ENCODE measurements at regions not wholly inside any gene's neighbourhood (a gene's known extent, or its start where the extent isn't known, plus 50 kb on each side); places are given as distances from the start of the nearest gene placed in this dataset.

DNA sequence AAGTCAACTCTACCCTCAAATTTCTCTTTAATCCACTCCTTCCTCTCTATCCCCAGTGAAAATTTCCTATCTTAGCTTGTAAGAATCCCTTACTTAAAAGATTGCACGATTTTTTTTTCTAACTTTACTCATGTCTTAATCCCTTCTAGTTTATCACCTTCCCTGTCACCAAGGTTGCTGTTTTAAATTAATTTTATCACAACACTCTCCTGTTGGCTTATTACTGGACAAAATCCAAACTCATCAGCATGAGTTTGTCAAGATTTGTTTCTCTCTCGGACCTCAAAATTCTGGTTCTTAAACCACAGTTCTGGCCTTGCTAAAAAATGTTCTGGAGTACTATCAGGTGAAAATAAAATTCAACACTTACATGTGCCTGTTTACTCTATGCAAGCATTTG is 959.1 kb upstream of the SLC10A2 start:
- Histone ChIP-seq H3K27me3 (no peaks in the 10 kb centered on the region), H3K9me3 (no peaks in the 10 kb centered on the region), H3K4me1 (no peaks in the 10 kb centered on the region), H3K27ac (no peak overlapping the region), H3K4me3 (no peak overlapping the region), H3K36me3 (no peaks in the 10 kb centered on the region)
- intact Hi-C loops (cut with DNase I; ENCODE audit: low total_unique reads): no loop called here
- TF ChIP-seq, protein P1, sequence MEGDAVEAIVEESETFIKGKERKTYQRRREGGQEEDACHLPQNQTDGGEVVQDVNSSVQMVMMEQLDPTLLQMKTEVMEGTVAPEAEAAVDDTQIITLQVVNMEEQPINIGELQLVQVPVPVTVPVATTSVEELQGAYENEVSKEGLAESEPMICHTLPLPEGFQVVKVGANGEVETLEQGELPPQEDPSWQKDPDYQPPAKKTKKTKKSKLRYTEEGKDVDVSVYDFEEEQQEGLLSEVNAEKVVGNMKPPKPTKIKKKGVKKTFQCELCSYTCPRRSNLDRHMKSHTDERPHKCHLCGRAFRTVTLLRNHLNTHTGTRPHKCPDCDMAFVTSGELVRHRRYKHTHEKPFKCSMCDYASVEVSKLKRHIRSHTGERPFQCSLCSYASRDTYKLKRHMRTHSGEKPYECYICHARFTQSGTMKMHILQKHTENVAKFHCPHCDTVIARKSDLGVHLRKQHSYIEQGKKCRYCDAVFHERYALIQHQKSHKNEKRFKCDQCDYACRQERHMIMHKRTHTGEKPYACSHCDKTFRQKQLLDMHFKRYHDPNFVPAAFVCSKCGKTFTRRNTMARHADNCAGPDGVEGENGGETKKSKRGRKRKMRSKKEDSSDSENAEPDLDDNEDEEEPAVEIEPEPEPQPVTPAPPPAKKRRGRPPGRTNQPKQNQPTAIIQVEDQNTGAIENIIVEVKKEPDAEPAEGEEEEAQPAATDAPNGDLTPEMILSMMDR (IDR thresholded peaks at IDR 0.05): no peak
- no peak for DNase-seq

DNA sequence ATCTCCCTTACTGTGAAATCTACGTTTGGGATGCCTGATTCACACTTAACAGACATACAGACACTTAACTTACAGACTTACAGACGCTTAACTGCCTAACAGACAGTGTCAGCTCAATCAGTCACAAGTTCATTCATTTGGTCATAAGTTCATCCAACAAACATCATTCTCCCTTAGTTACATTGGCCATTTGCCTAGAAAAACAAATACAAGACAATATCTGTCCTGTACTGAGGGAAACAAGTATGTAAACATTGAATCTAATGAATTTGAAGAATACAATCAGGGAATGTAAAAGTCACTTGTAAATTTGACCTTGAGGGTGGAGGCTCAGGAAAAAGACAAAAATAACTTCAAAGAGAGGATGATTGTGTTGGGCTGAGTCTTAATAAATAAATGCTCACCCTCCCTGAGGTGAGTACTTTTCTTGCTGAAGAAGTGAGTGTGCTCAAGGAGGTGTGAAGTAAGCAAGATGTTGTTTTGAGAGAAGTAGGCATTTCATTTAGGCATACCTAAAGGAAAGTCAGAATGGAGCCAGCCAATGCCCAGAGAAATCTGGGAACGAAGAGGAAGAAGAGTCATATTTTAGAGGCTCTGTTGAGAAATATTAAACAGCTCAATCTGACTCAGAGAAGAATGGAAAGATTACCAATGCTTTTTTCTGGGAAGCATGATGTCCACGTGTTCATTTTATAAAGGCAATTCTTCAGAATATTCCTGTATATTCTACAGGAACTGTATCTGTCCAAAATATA is 958.4 kb upstream of the SLC10A2 start:
- no peak for DNase-seq
- H3K36me3 ChIP-seq: no peaks in the 10 kb centered on the region
- no peaks in the 10 kb centered on the region for H3K9me3 ChIP-seq
- TF ChIP-seq, protein P1 (IDR thresholded peaks at IDR 0.05): no peak
- H3K27ac ChIP-seq: no peak overlapping the region
- H3K4me3 ChIP-seq: no peak overlapping the region
- H3K4me1 ChIP-seq: no peaks in the 10 kb centered on the region
- intact Hi-C loops (cut with DNase I; ENCODE audit: low total_unique reads): no loop called here
- no peaks in the 10 kb centered on the region for H3K27me3 ChIP-seq

DNA sequence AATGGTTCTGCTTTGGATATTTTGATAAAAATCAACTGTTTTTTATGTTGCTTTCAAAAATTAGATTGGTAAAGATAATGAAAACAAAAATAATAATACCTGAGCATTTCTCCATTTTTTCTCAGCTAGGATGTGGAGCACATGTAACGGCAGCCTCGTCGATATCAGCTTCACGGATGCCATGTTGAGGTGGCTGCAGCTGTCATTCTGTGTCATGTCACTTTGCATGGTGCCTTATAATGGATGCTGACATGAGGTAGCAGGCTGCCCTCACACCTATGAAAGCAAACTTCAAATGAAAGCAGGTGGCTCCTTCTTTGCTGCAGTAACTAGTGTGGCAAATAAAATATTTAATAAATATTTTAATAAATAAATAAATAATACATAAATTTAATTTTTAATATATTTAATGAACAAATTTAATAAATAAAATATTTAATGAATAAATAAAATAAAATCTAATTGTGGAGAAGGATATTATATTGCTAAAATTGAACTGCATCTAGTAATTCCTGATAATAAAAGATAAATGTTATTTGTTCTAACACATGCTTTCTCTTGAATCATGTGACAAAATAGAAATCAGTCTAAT is 955.7 kb upstream of the SLC10A2 start:
- no peaks in the 10 kb centered on the region for H3K9me3 ChIP-seq
- DNase-seq: no peak
- H3K27ac ChIP-seq: no peak overlapping the region
- intact Hi-C loops (cut with DNase I; ENCODE audit: low total_unique reads): no loop called here
- H3K4me3 ChIP-seq: no peak overlapping the region
- H3K4me1 ChIP-seq: no peaks in the 10 kb centered on the region
- no peaks in the 10 kb centered on the region for H3K27me3 ChIP-seq
- no peaks in the 10 kb centered on the region for H3K36me3 ChIP-seq
- TF ChIP-seq, protein P1 (IDR thresholded peaks at IDR 0.05): no peak

DNA sequence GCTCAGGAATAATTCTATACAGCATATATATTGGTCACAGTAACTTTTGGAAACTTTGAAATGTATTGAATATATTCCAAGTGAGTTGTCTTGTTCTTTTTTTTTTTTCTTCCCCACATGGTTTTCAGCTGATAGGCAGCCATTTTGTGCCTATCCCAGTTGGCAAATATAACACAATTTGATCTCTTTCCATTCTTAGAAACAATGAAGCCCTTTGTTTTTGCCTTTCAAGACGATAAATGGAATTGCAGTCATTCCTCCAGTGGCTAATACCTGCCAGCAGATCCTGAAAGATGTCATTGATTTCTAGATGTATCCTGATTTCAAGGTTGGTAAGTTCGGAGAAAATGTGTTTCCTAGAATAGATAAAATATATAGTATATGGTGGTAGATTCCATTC is 951.1 kb upstream of the SLC10A2 start:
- DNase-seq: no peak
- Histone ChIP-seq H3K27ac (no peak overlapping the region), H3K9me3 (no peaks in the 10 kb centered on the region), H3K27me3 (no peaks in the 10 kb centered on the region), H3K4me3 (no peak overlapping the region), H3K36me3 (no peaks in the 10 kb centered on the region), H3K4me1 (no peaks in the 10 kb centered on the region)
- TF ChIP-seq, protein P1 (IDR thresholded peaks at IDR 0.05): no peak
- intact Hi-C loops (cut with DNase I; ENCODE audit: low total_unique reads): no loop called here

DNA sequence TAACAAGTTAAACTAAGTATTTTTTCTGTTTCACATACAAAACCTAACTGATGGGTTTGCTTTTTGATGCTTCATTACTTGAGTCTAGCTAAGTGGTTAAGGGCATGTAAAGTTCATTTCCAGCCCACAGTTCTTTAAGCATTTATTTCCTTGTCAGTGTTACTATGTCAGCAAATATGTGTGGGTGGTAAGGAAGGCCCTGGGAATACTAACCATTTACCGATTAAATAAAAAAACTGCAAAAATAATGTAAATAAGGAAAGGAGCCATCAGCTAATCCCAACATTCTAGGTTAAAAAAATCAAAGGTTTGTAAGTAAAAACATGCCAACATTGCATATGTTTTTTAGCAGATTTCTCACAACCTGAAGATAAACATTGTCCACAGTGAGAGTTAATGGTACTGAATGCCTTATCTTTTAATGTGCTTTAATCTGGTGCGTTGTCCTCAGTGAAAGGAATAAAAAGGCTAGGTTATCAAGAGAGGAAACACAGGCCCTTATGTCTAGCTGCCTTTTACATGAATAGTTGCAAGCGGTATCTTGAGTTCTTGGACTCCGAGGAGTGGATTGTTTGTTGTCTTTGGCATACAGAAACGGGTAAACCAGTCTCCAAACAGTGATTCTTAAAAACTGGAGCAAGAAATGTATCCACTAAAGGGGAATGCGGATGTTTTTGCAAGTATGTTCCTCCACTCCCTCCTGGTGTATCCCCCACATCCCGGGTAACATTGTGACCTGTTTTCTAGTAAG is 949.6 kb upstream of the SLC10A2 start:
- intact Hi-C loops (cut with DNase I; ENCODE audit: low total_unique reads): no loop called here
- H3K4me3 ChIP-seq: no peak overlapping the region
- no peak for DNase-seq
- TF ChIP-seq, protein P1 (IDR thresholded peaks at IDR 0.05): no peak
- H3K27me3 ChIP-seq: no peaks in the 10 kb centered on the region
- H3K4me1 ChIP-seq: no peaks in the 10 kb centered on the region
- H3K9me3 ChIP-seq: no peaks in the 10 kb centered on the region
- H3K36me3 ChIP-seq: no peaks in the 10 kb centered on the region
- no peak overlapping the region for H3K27ac ChIP-seq
